ENCODE measurements at regions not wholly inside any gene's neighbourhood (a gene's known extent, or its start where the extent isn't known, plus 50 kb on each side); places are given as distances from the start of the nearest gene placed in this dataset.
"Not testable (repeated sequence)": the region's sequence is repeated elsewhere in the genome, so short reads cannot be mapped to it uniquely, and the experiment has no call there.

- not testable (repeated sequence) for DNase-seq (ENCODE audit: low spot score)
Observed at GRCh38 chr1:189755100-189755499, 722.6 kb downstream of the BRINP3 start.

GRCh38 chr1:189764391-189765320, 713.0 kb downstream of the BRINP3 start:
- no peak for DNase-seq (ENCODE audit: low spot score)

GRCh38 chr1:189769448-189769847, 708.2 kb downstream of the BRINP3 start:
- DNase-seq (ENCODE audit: low spot score), result no peak

- no peak for DNase-seq (ENCODE audit: low spot score)
Observed at GRCh38 chr1:189774721-189775287, 702.9 kb downstream of the BRINP3 start.

GRCh38 chr1:189775343-189775742, 702.3 kb downstream of the BRINP3 start:
- DNase-seq (ENCODE audit: low spot score), result no peak

- DNase-seq (ENCODE audit: low spot score), result no peak
Observed at GRCh38 chr1:189779034-189779433, 698.6 kb downstream of the BRINP3 start.

GRCh38 chr1:189782295-189782694, 695.4 kb downstream of the BRINP3 start:
- DNase-seq (ENCODE audit: low spot score), result no peak

GRCh38 chr1:189783456-189783855, 694.2 kb downstream of the BRINP3 start:
- DNase-seq (ENCODE audit: low spot score), result no peak

GRCh38 chr1:189786761-189787160, 690.9 kb downstream of the BRINP3 start:
- no peak for DNase-seq (ENCODE audit: low spot score)

- DNase-seq (ENCODE audit: low spot score), result no peak
Observed at GRCh38 chr1:189787201-189787600, 690.5 kb downstream of the BRINP3 start.

- DNase-seq (ENCODE audit: low spot score), result no peak
Observed at GRCh38 chr1:189790335-189790734, 687.3 kb downstream of the BRINP3 start.

- no peak for DNase-seq (ENCODE audit: low spot score)
Observed at GRCh38 chr1:189803364-189803763, 674.3 kb downstream of the BRINP3 start.

- no peak for DNase-seq (ENCODE audit: low spot score)
Observed at GRCh38 chr1:189804352-189804751, 673.3 kb downstream of the BRINP3 start.

GRCh38 chr1:189805735-189806134, 671.9 kb downstream of the BRINP3 start:
- no peak for DNase-seq (ENCODE audit: low spot score)

GRCh38 chr1:189810639-189811038, 667.0 kb downstream of the BRINP3 start:
- not testable (repeated sequence) for DNase-seq (ENCODE audit: low spot score)

- DNase-seq (ENCODE audit: low spot score), result no peak
Observed at GRCh38 chr1:189811960-189812359, 665.7 kb downstream of the BRINP3 start.

GRCh38 chr1:189816558-189816957, 661.1 kb downstream of the BRINP3 start:
- no peak for DNase-seq (ENCODE audit: low spot score)

- no peak for DNase-seq (ENCODE audit: low spot score)
Observed at GRCh38 chr1:189819751-189820150, 657.9 kb downstream of the BRINP3 start.

- DNase-seq (ENCODE audit: low spot score), result no peak
Observed at GRCh38 chr1:189821833-189822232, 655.8 kb downstream of the BRINP3 start.

GRCh38 chr1:189834813-189835212, 642.9 kb downstream of the BRINP3 start:
- no peak for DNase-seq (ENCODE audit: low spot score)

- no peak for DNase-seq (ENCODE audit: low spot score)
Observed at GRCh38 chr1:189847613-189848012, 630.1 kb downstream of the BRINP3 start.

- DNase-seq (ENCODE audit: low spot score), result no peak
Observed at GRCh38 chr1:189851806-189852367, 625.8 kb downstream of the BRINP3 start.

GRCh38 chr1:189859385-189859977, 618.2 kb downstream of the BRINP3 start:
- DNase-seq (ENCODE audit: low spot score), result no peak
